ENCODE measurements at regions not wholly inside any gene's neighbourhood (a gene's known extent, or its start where the extent isn't known, plus 50 kb on each side); places are given as distances from the start of the nearest gene placed in this dataset.
"Not testable (repeated sequence)": the region's sequence is repeated elsewhere in the genome, so short reads cannot be mapped to it uniquely, and the experiment has no call there.

DNA sequence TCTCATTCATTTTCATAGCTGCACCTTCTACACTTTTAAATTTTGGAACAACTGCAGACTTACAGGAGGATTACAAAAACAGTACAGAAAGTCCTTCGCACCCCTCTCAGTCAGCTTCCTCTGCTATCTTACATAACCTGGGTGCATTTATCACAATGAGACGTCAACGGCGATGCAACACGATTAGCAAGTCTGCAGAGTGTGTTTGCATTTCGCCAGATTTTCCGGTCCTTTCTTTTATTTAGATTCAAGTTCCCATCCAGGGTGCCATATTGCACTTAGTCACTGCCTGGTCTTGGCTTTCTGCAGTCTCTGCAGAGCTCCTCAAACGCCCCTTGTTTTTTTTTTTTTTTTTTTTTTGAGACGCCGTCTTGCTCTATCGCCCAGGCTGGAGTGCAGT is 85.9 kb downstream of the ASMT start:
- no peak for DNase-seq (ENCODE audit: low read depth, low spot score)
- H3K4me3 ChIP-seq (ENCODE audit: low read length), result no peak overlapping the region

DNA sequence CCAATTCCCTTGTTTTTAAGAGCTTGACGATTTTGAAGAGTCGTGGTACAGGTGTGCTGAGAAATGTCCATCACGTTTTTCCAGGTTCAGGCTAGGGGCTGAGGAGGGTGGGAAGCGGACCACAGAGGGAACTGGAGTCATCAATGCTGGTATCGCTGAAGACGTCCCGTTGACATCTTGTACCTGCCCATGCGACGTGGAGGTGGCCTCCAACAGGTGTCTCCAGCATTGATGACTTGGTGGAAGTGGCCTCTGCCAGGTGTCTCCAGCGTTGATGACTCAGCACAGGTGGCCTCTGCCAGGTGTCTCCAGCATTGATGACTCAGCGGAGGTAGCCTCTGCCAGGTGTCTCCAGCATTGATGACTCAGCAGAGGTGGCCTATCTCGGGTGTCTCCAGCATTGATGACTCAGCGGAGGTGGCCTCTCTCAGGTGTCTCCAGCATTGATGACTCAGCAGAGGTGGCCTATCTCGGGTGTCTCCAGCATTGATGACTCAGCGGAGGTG is 86.6 kb downstream of the ASMT start:
- not testable (repeated sequence) for DNase-seq (ENCODE audit: low read depth, low spot score); H3K4me3 ChIP-seq (ENCODE audit: low read length)

DNA sequence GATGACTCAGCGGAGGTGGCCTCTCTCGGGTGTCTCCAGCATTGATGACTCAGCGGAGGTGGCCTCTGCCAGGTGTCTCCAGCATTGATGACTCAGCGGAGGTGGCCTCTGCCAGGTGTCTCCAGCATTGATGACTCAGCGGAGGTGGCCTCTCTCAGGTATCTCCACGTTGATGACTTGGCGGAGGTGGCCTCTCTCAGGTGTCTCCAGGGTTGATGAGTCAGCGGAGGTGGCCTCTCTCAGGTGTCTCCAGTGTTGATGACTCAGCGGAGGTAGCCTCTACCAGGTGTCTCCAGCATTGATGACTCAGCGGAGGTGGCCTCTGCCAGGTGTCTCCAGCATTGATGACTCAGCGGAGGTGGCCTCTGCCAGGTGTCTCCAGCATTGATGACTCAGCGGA is 87.3 kb downstream of the ASMT start:
- not testable (repeated sequence) for DNase-seq (ENCODE audit: low read depth, low spot score); H3K4me3 ChIP-seq (ENCODE audit: low read length)

DNA sequence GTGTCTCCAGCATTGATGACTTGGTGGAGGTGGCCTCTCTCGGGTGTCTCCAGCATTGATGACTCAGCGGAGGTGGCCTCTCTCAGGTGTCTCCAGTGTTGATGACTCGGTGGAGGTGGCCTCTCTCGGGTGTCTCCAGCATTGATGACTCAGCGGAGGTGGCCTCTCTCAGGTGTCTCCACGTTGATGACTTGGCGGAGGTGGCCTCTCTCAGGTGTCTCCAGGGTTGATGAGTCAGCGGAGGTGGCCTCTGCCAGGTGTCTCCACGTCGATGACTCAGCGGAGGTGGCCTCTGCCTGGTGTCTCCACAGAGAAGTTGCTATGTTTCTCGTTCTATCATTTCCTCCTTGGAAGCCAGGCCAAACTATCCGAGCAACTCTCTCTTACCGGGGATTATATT is 87.7 kb downstream of the ASMT start:
- not testable (repeated sequence) for H3K4me3 ChIP-seq (ENCODE audit: low read length); DNase-seq (ENCODE audit: low read depth, low spot score)

DNA sequence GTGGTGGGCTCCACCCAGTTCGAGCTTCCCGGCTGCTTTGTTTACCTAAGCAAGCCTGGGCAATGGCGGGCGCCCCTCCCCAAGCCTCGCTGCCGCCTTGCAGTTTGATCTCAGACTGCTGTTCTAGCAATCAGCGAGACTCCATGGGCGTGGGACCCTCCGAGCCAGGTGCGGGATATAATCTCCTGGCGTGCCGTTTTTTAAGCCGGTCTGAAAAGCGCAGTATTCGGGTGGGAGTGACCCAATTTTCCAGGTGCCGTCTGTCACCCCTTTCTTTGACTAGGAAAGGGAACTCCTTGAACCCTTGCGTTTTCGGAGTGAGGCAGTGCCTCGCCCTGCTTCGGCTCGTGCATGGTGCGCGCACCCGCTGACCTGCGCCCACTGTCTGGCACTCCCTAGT is 94.4 kb downstream of the ASMT start:
- H3K4me3 ChIP-seq (ENCODE audit: low read length); DNase-seq (ENCODE audit: low read depth, low spot score): not testable (repeated sequence)

DNA sequence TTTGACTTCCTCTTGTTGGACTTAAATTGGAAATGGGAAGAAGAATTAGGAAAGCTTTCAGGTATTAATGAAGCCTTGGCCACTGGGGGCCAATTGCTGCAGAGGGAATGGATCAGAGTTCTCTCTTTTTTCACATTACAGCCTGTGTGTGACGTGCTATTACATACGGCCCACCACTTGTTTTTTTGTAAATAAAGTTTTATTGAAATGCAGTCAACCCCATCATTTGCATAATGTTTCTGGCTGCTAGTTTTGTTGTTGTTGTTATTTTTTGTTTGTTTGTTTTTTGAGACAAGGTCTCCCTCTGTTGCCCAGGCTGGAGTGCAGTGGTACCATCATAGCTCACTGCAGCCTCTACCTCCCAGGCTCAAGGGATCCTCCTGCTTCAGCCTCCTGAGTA is 98.4 kb downstream of the ASMT start:
- DNase-seq (ENCODE audit: low read depth, low spot score), result no peak
- no peak overlapping the region for H3K4me3 ChIP-seq (ENCODE audit: low read length)

DNA sequence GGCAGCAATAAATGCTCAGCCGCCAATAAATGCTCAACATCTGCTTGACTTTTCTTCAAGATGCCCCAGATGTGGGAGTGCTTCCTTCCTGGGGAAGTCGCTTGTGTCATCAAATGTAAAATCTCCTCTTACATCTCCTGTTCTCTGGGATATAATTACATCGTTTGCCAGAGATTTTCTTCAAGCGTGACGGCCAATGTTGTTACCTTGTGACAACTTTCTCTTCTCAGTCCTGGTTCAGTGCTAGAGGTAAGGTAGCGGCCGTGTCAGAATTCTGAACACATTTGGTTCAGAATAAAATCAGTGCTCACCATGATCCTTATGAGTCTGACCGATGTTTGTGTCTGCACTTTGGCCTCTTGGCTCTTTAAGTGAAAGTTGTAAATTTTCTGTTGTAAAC is 102.5 kb downstream of the ASMT start:
- H3K4me3 ChIP-seq (ENCODE audit: low read length), result no peak overlapping the region

DNA sequence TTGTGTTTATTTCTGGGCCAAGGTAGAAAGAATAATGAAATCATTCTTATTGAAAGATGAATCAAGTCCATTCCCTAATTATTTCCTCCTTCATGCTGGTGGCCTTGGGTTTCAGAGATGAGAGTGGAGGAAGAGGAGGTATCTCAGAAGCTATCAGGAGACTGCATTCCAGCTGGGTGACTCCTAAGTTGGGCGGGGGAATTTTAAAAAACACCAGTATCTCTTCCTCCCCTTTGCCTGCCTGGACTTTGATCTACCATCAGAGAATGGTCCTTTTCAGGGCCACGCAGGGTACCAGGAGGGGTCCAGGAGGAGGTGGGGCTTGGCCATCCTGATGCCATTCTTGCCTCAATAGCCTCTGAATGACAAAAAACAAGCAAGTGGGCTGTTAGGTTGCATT is 104.4 kb downstream of the ASMT start:
- no peak overlapping the region for H3K4me3 ChIP-seq (ENCODE audit: low read length)
- no peak for DNase-seq (ENCODE audit: low read depth, low spot score)

More for the DNA sequence above, 102.5 kb downstream of the ASMT start:
- DNase-seq (ENCODE audit: low read depth, low spot score), result no peak

DNA sequence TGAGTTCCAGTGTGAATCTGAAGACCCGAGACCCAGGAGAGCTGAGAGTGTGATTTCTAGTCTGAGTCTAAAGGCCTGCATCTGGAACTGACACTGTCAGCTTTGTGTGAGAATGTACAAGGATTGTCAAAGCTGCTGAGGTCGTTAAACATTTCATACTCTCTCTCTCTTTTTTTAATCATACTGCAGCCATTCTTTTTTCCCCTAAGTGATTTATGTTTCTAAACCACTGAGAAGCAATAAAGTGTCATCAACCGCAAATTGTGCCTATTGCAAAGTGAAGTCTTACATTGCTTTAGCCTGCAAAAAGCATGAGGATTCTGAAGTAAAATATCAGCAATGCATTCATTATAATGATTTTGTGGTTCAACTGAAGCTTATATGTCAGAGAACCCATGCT is 106.0 kb downstream of the ASMT start:
- no peak overlapping the region for H3K4me3 ChIP-seq (ENCODE audit: low read length)
- DNase-seq (ENCODE audit: low read depth, low spot score), result no peak

DNA sequence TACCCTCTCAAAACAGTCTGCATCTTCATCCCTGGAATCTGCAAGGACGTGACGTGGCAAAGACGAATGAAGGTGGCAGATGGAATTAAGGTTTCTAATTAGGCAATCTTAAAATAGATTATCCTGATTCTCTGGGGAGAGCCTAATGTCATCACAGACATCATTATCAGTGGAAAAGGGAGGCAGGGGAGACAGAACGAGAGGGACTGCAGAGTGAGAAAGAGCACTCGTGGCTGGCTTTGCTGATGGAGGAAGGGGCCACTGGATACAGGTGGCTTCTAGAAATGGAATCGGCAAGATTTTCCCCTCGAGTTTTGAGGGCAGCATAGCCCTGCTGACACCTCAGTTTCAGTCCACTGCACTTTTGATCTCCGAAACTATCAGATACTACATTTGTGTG is 110.6 kb downstream of the ASMT start:
- no peak for DNase-seq (ENCODE audit: low read depth, low spot score)

DNA sequence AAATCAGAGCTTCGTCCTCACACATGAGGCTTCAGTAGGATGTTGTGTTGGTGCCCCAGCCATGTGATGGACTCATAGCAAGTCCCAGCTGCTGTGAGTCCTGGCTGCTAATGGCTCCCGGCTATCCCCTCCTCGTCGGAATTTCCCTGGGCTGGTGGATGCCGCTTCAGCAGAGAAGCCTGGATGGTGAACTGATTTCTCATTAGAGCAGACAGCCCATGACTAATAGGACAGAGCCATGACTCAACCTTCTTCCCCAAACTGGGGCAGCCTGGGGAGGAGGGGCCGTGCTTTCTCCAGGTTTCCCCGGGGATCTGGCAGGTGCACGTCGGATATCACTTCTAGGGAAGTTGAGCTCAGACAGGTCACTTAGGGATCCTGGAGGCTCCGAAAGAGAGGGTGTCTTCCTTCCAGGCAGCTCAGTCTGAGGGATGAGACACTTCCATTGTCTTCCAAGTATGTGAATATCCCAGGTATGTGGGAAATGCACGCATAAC is 112.7 kb downstream of the ASMT start:
- no peak overlapping the region for H3K4me3 ChIP-seq (ENCODE audit: low read length)
- DNase-seq (ENCODE audit: low read depth, low spot score), result no peak

More for the DNA sequence above, 110.6 kb downstream of the ASMT start:
- no peak overlapping the region for H3K4me3 ChIP-seq (ENCODE audit: low read length)

DNA sequence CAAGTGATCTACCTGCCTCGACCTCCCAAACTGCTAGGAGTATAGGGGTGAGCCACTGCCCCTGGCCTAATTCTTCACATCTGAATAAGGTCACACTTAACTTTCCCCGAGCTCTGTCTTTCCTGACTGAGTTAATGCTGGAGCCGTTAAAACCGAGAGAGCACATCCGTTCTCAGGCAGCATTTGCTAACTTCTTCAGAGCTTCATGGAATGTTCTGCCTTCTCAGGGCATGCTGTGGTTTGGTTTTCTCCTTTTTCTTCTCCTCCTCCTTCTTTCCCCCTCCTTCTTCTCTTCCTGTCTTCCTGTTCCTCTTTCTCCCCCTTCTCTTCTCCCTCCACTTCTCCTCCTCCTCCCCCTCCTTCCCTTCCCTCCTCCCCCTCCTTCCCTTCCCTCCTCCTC is 119.9 kb downstream of the ASMT start:
- H3K4me3 ChIP-seq (ENCODE audit: low read length), result no peak overlapping the region
- no peak for DNase-seq (ENCODE audit: low read depth, low spot score)

DNA sequence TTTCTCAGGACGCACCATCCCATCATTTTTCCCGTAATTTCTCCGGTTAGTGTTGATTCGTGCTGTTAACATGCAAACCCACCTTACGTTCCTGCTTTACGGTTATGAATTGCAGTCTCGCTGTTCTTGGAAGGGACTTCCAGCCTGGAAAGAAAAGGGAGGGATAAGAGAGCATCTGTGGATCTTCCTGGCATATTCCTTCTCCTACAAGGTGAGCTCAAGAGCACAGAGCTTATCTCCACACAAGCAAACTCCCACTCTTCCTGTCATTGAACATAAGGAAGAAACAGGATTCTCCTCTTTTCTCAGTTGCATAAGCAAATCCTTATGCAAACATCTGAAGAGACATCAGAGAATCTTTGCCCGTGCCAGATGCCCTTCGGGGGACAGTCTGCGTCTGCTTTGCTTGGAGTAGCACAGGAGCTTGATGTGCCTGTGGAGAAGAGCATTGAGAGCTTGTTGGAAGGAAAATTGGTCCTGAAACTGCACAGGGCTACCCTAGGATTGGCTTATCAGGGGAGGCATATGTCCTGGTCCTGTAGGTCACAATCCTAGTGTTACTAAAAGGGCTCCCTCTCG is 127.0 kb downstream of the ASMT start:
- DNase-seq (ENCODE audit: low read depth, low spot score), result no peak
- H3K4me3 ChIP-seq (ENCODE audit: low read length), result no peak overlapping the region

DNA sequence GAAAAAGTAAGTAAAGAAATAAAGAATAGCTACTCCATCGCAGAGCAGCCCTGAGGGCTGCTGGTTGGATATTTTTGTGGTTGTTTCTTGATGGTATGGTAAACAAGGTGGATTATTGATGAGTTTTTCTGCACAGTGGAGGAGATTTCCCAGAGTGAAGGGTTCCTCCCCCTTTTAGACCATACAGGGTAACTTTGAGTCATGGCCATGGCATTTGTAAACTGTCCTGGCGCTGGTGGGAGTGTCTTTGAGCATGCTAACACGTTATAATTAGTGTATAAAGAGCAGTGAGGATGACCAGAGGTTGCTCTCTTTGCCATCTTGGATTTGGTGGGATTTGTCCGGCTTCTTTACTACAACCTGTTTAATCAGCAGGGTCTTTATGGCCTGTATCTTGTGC is 128.2 kb downstream of the ASMT start:
- no peak overlapping the region for H3K4me3 ChIP-seq (ENCODE audit: low read length)
- no peak for DNase-seq (ENCODE audit: low read depth, low spot score)

DNA sequence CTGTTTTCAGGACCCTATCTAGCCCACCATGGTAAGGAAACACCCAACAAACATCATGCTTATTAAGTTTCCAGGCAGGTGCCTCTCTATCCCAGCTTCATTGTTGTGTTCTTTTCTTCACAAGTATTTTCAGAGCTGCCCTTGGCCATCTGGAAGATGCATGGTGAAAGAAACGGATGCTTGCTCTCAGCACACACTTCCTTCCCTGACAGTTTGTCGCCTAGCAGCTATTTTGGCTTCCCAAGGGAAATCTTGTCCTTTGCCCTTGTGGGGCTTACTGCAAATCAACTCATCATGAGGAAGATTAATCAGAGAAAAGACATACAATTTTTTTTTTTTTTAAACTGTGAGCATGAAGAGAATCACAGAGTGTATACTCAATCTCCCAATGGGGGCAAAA is 128.8 kb downstream of the ASMT start:
- no peak for DNase-seq (ENCODE audit: low read depth, low spot score)
- H3K4me3 ChIP-seq (ENCODE audit: low read length), result no peak overlapping the region

DNA sequence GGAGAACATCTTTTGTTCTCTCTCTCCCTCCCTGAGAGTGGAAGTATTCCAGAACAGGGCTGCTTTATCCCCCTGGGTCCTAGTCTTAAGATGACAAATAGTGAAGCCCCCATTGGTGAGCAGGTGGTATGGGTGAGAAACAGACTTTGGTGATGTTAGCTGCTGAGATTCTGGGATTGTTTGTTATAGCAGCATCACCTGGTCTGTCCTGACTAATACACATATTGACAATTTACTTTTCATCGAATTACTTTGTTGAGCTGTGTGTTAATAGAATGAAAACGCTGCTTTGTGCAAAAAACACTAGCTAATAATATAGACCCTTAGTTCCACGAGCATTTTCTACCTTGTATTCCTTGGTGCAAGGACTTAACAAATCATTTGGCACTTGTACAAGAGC is 133.5 kb downstream of the ASMT start:
- no peak overlapping the region for H3K4me3 ChIP-seq (ENCODE audit: low read length)
- no peak for DNase-seq (ENCODE audit: low read depth, low spot score)

DNA sequence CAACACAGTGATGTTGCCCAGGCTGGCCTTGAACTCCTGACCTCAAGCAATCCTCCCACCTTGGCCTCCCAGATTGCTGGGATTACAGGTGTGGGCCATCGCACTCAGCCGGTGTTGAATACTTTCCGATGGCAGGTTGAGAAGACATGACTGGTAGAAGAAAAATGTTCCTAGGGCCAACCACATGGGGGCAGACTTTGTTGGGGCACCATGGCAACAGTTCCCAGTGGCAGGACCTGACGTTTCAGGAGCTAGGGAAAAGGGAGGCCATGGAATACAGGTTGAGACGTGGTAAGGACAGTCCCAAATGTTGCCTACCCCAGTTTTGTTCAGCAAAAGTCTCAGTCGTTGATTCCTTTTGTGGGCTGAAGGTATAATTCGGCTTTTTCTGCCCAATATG is 134.6 kb downstream of the ASMT start:
- H3K4me3 ChIP-seq (ENCODE audit: low read length), result no peak overlapping the region
- no peak for DNase-seq (ENCODE audit: low read depth, low spot score)

DNA sequence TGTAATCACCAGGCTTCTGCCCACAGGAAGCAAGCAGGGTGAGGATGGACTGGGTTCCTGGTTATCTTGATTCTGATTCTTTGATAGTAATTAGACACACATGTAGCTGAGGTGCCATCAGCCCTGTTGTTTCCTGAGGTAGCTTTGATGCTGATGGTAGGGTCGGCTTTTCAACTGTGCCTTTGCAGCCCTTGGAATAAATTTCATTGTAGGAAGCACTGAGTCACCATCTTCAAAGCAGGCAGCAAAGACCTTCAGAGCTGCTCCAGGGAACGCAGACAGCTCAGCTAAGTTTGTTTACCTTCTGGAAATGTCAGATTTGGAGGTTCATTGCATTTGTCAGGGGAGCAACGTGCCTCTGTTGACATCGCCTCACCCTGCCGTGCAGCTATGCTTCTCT is 135.4 kb downstream of the ASMT start:
- DNase-seq (ENCODE audit: low read depth, low spot score), result peak; percentile 38
- no peak overlapping the region for H3K4me3 ChIP-seq (ENCODE audit: low read length)

DNA sequence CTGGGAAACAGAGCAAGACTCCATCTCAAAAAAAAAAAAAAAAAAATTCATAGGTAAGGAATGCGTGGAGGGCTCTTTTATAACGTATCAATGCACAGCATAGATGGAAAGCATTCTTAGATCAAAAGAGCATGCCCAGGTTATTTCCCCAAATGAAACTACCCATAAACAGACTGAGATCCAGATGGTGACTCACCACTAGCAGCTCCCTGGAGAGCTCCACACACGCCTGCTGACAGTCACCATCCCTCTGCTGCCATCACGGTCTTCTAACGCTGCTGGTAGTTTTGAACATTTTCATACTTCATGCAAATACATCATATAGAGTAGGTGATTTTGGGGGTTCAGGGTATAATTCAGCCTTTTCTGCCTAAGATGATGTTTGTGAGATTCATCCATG is 136.9 kb downstream of the ASMT start:
- H3K4me3 ChIP-seq (ENCODE audit: low read length), result no peak overlapping the region
- DNase-seq (ENCODE audit: low read depth, low spot score), result no peak

DNA sequence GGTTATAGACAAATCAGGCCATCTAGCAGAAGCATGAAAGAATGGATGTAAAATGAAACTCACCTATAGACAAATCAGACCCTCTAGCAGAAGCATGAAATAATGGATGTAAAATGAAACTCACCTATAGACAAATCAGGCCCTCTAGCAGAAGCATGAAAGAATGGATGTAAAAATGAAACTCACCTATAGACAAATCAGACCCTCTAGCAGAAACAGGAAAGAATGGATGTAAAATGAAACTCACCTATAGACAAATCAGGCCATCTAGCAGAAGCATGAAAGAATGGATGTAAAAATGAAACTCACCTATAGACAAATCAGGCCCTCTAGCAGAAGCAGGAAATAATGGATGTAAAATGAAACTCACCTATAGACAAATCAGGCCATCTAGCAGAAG is 137.9 kb downstream of the ASMT start:
- DNase-seq (ENCODE audit: low read depth, low spot score); H3K4me3 ChIP-seq (ENCODE audit: low read length): not testable (repeated sequence)

DNA sequence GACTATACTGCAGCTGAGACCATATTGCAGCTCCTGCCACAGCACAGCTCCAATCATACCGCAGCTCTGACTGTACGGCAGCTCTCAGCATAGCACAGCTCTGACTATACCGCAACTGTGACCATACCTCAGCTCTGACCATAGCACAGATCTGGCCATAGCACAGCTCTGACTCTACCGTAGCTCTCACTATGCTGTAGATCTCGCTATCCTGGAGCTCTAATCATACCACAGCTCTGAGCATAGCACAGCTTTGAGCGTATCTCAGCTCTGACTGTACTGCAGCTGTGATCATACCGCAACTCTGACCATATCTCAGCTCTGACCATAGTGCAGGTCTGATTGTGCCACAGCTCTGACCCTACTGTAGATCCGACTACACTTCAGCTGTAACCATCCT is 139.2 kb downstream of the ASMT start:
- no peak for DNase-seq (ENCODE audit: low read depth, low spot score)
- no peak overlapping the region for H3K4me3 ChIP-seq (ENCODE audit: low read length)

Data from Jurkat, Clone E6-1 (cell line).